H9 (cell line): ENCODE measurements at regions not wholly inside any gene's neighbourhood (a gene's known extent, or its start where the extent isn't known, plus 50 kb on each side); places are given as distances from the start of the nearest gene placed in this dataset.
A peak's percentile ranks its signal among the peaks of the same experiment; 100 is the strongest.
"Not testable (repeated sequence)": the region's sequence is repeated elsewhere in the genome, so short reads cannot be mapped to it uniquely, and the experiment has no call there.

Experiments
- DNase-seq: peaks from one replicate; pipeline ENCODE4 v3.0.0-alpha.2; 2017
- H2AFZ ChIP-seq: one replicate; pipeline ENCODE4 v1.6.1; 2013; ENCODE audit warnings: mild to moderate bottlenecking, low read length, control low read depth, moderate library complexity
- H2AK5ac ChIP-seq: 2 replicates; pipeline ENCODE4 v1.6.1; 2013; ENCODE audit warnings: low read length, control low read depth, mixed read lengths; ENCODE audit not compliant: insufficient read length
- H2BK120ac ChIP-seq: one replicate; pipeline ENCODE4 v1.6.1; 2013; ENCODE audit warnings: low read depth, mild to moderate bottlenecking, low read length, control low read depth, inconsistent platforms; ENCODE audit not compliant: poor library complexity, severe bottlenecking
- H2BK12ac ChIP-seq: 2 replicates; pipeline ENCODE4 v1.6.1; 2013; ENCODE audit warnings: low read length, control low read depth, mixed read lengths, low read depth; ENCODE audit not compliant: insufficient read length
- H2BK15ac ChIP-seq: 2 replicates; pipeline ENCODE4 v1.6.1; 2013; ENCODE audit warnings: low read depth, low read length, control low read depth
- H2BK20ac ChIP-seq: one replicate; pipeline ENCODE4 v1.6.1; 2013; ENCODE audit warnings: low read depth, mild to moderate bottlenecking, low read length, control low read depth, inconsistent platforms; ENCODE audit not compliant: poor library complexity, severe bottlenecking
- H2BK5ac ChIP-seq: 2 replicates; pipeline ENCODE4 v1.6.1; 2013; ENCODE audit warnings: low read length, control low read depth, mixed read lengths; ENCODE audit not compliant: insufficient read length
- H3K14ac ChIP-seq: 2 replicates; pipeline ENCODE4 v1.6.1; 2013; ENCODE audit warnings: low read length, control low read depth; ENCODE audit not compliant: insufficient read depth
- H3K18ac ChIP-seq: 2 replicates; pipeline ENCODE4 v1.6.1; 2013; ENCODE audit warnings: low read depth, mild to moderate bottlenecking, mixed read lengths, low read length, control low read depth; ENCODE audit not compliant: insufficient read length
- H3K23ac ChIP-seq: 2 replicates; pipeline ENCODE4 v1.6.1; 2013; ENCODE audit warnings: low read length, control low read depth, mixed read lengths, low read depth; ENCODE audit not compliant: insufficient read length
- H3K23me2 ChIP-seq: 2 replicates; pipeline ENCODE4 v1.6.1; 2013; ENCODE audit warnings: low read depth, mild to moderate bottlenecking, mixed read lengths, low read length, control low read depth; ENCODE audit not compliant: insufficient read length, poor library complexity, severe bottlenecking
- H3K27ac ChIP-seq: 2 replicates; pipeline ENCODE4 v1.5.1; 2013; ENCODE audit warnings: low read length, control low read depth, mixed read lengths, low read depth; ENCODE audit not compliant: insufficient read length
- H3K27me3 ChIP-seq: 2 replicates; pipeline ENCODE4 v1.6.1; 2013; ENCODE audit warnings: low read length, control low read depth, inconsistent platforms; ENCODE audit not compliant: insufficient read depth
- H3K4ac ChIP-seq: 2 replicates; pipeline ENCODE4 v1.6.1; 2013; ENCODE audit warnings: low read depth, mild to moderate bottlenecking, control low read depth, inconsistent platforms, low read length, moderate library complexity
- H3K4me1 ChIP-seq: 2 replicates; pipeline ENCODE4 v1.6.1; 2013; ENCODE audit warnings: low read length, control low read depth, inconsistent platforms; ENCODE audit not compliant: insufficient read depth
- H3K4me2 ChIP-seq: 2 replicates; pipeline ENCODE4 v1.6.1; 2013; ENCODE audit warnings: low read length, control low read depth, mixed read lengths; ENCODE audit not compliant: insufficient read length, insufficient read depth
- H3K56ac ChIP-seq: 2 replicates; pipeline ENCODE4 v1.6.1; 2013; ENCODE audit warnings: low read depth, mild to moderate bottlenecking, mixed read lengths, low read length, control low read depth; ENCODE audit not compliant: insufficient read length
- H3K79me1 ChIP-seq: 2 replicates; pipeline ENCODE4 v1.6.1; 2013; ENCODE audit warnings: low read depth, mild to moderate bottlenecking, moderate library complexity, low read length, control low read depth, inconsistent platforms; ENCODE audit not compliant: insufficient read depth, poor library complexity, severe bottlenecking
- H3K79me2 ChIP-seq: 2 replicates; pipeline ENCODE4 v1.6.1; 2013; ENCODE audit warnings: low read length, control low read depth, inconsistent platforms; ENCODE audit not compliant: insufficient read depth
- H3K9ac ChIP-seq: 2 replicates; pipeline ENCODE4 v1.6.1; 2013; ENCODE audit warnings: low read length, control low read depth, mixed read lengths; ENCODE audit not compliant: insufficient read length; ENCODE audit errors: extremely low read depth
- H3K9me3 ChIP-seq: one replicate; pipeline ENCODE4 v1.6.1; 2013; ENCODE audit warnings: low read depth, low read length, inconsistent platforms; ENCODE audit not compliant: control insufficient read depth
- H3T11ph ChIP-seq: one replicate; pipeline ENCODE4 v1.6.1; 2013; ENCODE audit warnings: mild to moderate bottlenecking, low read length, control low read depth, inconsistent platforms
- H4K20me1 ChIP-seq: one replicate; pipeline ENCODE4 v1.6.1; 2013; ENCODE audit not compliant: control insufficient read depth, insufficient read length, insufficient read depth
- H4K5ac ChIP-seq: 2 replicates; pipeline ENCODE4 v1.6.1; 2013; ENCODE audit warnings: low read depth, mild to moderate bottlenecking, mixed read lengths, low read length, control low read depth; ENCODE audit not compliant: insufficient read length
- H4K8ac ChIP-seq: replicated peaks from 2 replicates; pipeline ENCODE4 v1.6.1; 2013; ENCODE audit warnings: low read length, control low read depth, mixed read lengths, low read depth; ENCODE audit not compliant: insufficient read length
- H4K91ac ChIP-seq: 2 replicates; pipeline ENCODE4 v1.6.1; 2013; ENCODE audit warnings: low read depth, mild to moderate bottlenecking, moderate library complexity, mixed read lengths, low read length, control low read depth; ENCODE audit not compliant: insufficient read length
- H3K27ac Mint-ChIP-seq, 3 experiments: 2 replicates in 2 of 3; 3 replicates in 1 of 3; pipeline ENCODE4 v1.8.0; 2020 to 2021; ENCODE audit warnings: mixed read lengths in 3 of 3, mild to moderate bottlenecking in 1 of 3, moderate library complexity in 1 of 3
- H3K27me3 Mint-ChIP-seq: 2 replicates; pipeline ENCODE4 v1.8.0; 2021; ENCODE audit warnings: low read depth, mild to moderate bottlenecking, moderate library complexity, mixed read lengths
- H3K36me3 Mint-ChIP-seq, 3 experiments: 2 replicates in 2 of 3; 3 replicates in 1 of 3; pipeline ENCODE4 v1.8.0; 2020 to 2021; ENCODE audit warnings: low read depth in 3 of 3, mixed read lengths in 3 of 3; ENCODE audit not compliant: insufficient read depth in 1 of 3
- H3K4me1 Mint-ChIP-seq, 2 experiments: 2 replicates each; pipeline ENCODE4 v1.8.0; 2020; ENCODE audit warnings: mixed read lengths in 2 of 2
- H3K4me3 Mint-ChIP-seq, 2 experiments: 2 replicates in 1 of 2; 3 replicates in 1 of 2; pipeline ENCODE4 v1.8.0; 2020 to 2021; ENCODE audit warnings: mild to moderate bottlenecking in 2 of 2, mixed read lengths in 2 of 2, moderate library complexity in 1 of 2
- H3K9me3 Mint-ChIP-seq, 2 experiments: 2 replicates in 1 of 2; 3 replicates in 1 of 2; pipeline ENCODE4 v1.8.0; 2020; ENCODE audit warnings: mild to moderate bottlenecking in 2 of 2, mixed read lengths in 2 of 2, moderate library complexity in 1 of 2
- WGBS: extraction: QIAGEN DNeasy Blood & Tissue Kit; methylation state at CpG from one replicate; pipeline ENCODE4 v1.1.7; 2013; ENCODE audit warnings: missing lambda C conversion rate, low lambda C conversion rate, mixed read lengths; ENCODE audit not compliant: insufficient read length; ENCODE audit errors: extremely low coverage; 5-methylcytosine and 5-hydroxymethylcytosine counted together
- TF ChIP-seq, protein P1 (sequence below): fragments of 200-600 bp; sonication (generic); conservative IDR thresholded peaks from 3 replicates; pipeline ENCODE4 v1.8.0; 2021; ENCODE audit warnings: antibody characterized with exemption, mild to moderate bottlenecking

DNA sequence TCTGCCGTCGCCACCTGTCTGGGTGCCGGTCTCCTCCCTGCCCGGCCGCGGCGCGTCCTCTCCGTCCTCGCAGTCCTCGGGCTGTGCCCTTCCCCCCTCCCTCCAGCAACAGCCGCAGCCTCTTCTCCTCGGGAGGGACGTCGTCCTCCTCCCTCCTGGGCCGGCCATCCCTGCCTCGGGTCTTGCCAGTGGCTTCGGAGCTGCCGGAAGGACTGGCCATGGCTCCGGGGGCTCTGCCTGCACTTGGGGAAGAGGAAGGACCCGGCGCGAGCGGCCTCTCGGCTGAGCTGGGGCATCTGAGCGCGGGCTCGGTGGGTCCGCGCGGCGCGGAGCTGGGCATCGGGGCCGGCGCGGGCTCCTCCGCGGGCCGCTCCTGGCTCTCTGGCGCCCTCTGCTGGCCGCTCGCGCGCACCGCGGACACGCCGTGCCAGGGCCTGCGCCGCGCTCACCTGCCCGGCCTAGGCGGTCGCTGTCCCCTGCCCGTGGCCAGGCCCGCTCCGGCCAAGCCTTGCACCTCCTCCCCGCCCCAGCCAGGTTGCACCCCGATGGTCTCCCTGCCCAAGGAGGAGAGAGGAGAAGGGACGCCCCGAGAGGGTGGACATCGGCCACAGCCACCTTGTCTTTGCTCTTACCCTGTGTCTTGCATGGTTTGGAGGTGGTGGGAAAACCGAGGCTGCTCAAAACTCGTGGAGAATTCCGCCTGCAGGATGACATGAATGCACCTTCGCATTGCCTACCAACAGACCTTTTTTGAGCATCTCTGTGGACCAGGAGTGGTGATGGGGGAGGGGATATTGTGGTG, 83.9 kb upstream of the FRG2C start:
- H4K5ac ChIP-seq, H3K79me2 ChIP-seq, H2BK120ac ChIP-seq, H3K27ac ChIP-seq, H3K23ac ChIP-seq, H3T11ph ChIP-seq, H3K4ac ChIP-seq, H4K91ac ChIP-seq, H2BK20ac ChIP-seq, H2BK15ac ChIP-seq, H3K23me2 ChIP-seq, H2AK5ac ChIP-seq, H3K9ac ChIP-seq, H4K8ac ChIP-seq, H3K4me1 ChIP-seq, H3K9me3 ChIP-seq, H3K56ac ChIP-seq, H3K27ac Mint-ChIP-seq, H2BK5ac ChIP-seq, H3K27me3 ChIP-seq, H2BK12ac ChIP-seq, H2AFZ ChIP-seq, H3K79me1 ChIP-seq, H4K20me1 ChIP-seq, H3K36me3 Mint-ChIP-seq, H3K9me3 Mint-ChIP-seq: not testable (repeated sequence)
- H3K4me1 Mint-ChIP-seq, result peaks cover 35 to 40% of the 10 kb centered on the region in 2 experiments
- DNase-seq, result peak; percentile 48
- peak overlapping the region; percentile 84 for H3K14ac ChIP-seq
- H3K18ac ChIP-seq, result peak overlapping the region; percentile 58
- peaks cover 91% of the 10 kb centered on the region for H3K27me3 Mint-ChIP-seq
- peak overlapping the region; percentile 65 to 87 for H3K4me3 Mint-ChIP-seq
- TF ChIP-seq, protein P1, sequence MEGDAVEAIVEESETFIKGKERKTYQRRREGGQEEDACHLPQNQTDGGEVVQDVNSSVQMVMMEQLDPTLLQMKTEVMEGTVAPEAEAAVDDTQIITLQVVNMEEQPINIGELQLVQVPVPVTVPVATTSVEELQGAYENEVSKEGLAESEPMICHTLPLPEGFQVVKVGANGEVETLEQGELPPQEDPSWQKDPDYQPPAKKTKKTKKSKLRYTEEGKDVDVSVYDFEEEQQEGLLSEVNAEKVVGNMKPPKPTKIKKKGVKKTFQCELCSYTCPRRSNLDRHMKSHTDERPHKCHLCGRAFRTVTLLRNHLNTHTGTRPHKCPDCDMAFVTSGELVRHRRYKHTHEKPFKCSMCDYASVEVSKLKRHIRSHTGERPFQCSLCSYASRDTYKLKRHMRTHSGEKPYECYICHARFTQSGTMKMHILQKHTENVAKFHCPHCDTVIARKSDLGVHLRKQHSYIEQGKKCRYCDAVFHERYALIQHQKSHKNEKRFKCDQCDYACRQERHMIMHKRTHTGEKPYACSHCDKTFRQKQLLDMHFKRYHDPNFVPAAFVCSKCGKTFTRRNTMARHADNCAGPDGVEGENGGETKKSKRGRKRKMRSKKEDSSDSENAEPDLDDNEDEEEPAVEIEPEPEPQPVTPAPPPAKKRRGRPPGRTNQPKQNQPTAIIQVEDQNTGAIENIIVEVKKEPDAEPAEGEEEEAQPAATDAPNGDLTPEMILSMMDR, result peak; percentile 72
- WGBS, result no CpG with 5 or more reads among the region's 67 CpGs
- H3K4me2 ChIP-seq, result peak overlapping the region; percentile 56

DNA sequence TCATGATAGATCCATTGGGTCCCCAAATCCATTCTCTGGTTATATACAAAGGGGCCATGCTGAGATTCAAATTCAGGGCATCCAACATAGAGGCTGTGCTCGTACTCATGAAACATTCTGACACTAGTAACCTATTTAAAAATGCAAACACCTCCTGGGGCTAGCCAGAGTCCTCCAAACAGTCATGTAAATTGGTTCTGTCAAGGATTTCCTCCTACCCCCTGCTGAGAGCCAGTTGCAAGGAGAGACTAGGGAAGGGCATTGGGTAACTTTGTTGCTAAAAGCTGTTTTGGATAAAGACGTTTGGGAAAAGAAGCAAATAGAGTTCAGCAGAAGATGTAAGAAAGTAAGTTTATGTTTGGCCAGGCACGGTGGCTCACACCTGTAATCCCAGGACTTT, 81.6 kb upstream of the FRG2C start:
- H3K36me3 Mint-ChIP-seq, H2BK12ac ChIP-seq, H2BK120ac ChIP-seq, H3K4me2 ChIP-seq, H4K8ac ChIP-seq, H2AFZ ChIP-seq, H3K4me1 ChIP-seq, H2BK20ac ChIP-seq, H3K18ac ChIP-seq, H2BK5ac ChIP-seq, H3K56ac ChIP-seq, H3T11ph ChIP-seq, H3K4ac ChIP-seq, H3K27ac ChIP-seq, H3K9ac ChIP-seq, H3K79me1 ChIP-seq, H3K23ac ChIP-seq, H4K91ac ChIP-seq, H4K20me1 ChIP-seq, H3K9me3 Mint-ChIP-seq, H2AK5ac ChIP-seq, H3K27me3 ChIP-seq, H2BK15ac ChIP-seq, H3K23me2 ChIP-seq, H3K14ac ChIP-seq, H3K9me3 ChIP-seq, DNase-seq, H3K79me2 ChIP-seq, H4K5ac ChIP-seq: not testable (repeated sequence)
- H3K27ac Mint-ChIP-seq, result peak overlapping the region in 1 of 3 experiments; percentile 5; a peak in 2 of 7 replicates
- peaks cover 87% of the 10 kb centered on the region for H3K27me3 Mint-ChIP-seq
- H3K4me3 Mint-ChIP-seq, result peak overlapping the region; percentile 1 to 47; a peak in 4 of 5 replicates
- WGBS, result no CpG with 5 or more reads among the region's 3 CpGs
- peaks cover 42 to 47% of the 10 kb centered on the region in 2 experiments for H3K4me1 Mint-ChIP-seq
